ENCODE measurements at regions not wholly inside any gene's neighbourhood (a gene's known extent, or its start where the extent isn't known, plus 50 kb on each side); places are given as distances from the start of the nearest gene placed in this dataset.
A peak's percentile ranks its signal among the peaks of the same experiment; 100 is the strongest.

- ChIA-PET CTCF (interaction anchor here (0.6 to 1.8 kb wide), 2 partner anchors 22 to 38 kb away, joined by 3 to 5 read pairs; no protein-coding TSS in a partner anchor), POLR2A (no interaction called here)
- DNase-seq (ENCODE audit: extremely low spot score): peak; percentile 62
- TF ChIP-seq CTCF (IDR thresholded peaks at IDR 0.05; ENCODE audit: control extremely low read depth, extremely low read depth, low read depth, missing control alignments): peak; percentile 19
Measured at GRCh38 chr20:17859616-17860232, 108.9 kb downstream of the SNX5 start.

GRCh38 chr20:17859002-17859615 lies 109.5 kb downstream of the SNX5 start:
- POLR2A ChIA-PET: no interaction called here
- TF ChIP-seq CTCF (IDR thresholded peaks at IDR 0.05; ENCODE audit: control extremely low read depth, extremely low read depth, low read depth, missing control alignments): no peak
- peak; percentile 59 for DNase-seq (ENCODE audit: extremely low spot score)
- CTCF ChIA-PET: interaction anchor here (0.6 to 3.8 kb wide), 3 partner anchors 8 to 177 kb away, joined by 3 to 16 read pairs (median 4); partner anchors contain the start of gene RRBP1

GRCh38 chr20:17858450-17859001 lies 110.1 kb downstream of the SNX5 start:
- CTCF ChIA-PET: interaction anchor here (1.2 to 3.8 kb wide), 4 partner anchors 8 to 176 kb away, joined by 3 to 16 read pairs (median 4); partner anchors contain the start of gene RRBP1
- no peak for TF ChIP-seq CTCF (IDR thresholded peaks at IDR 0.05; ENCODE audit: control extremely low read depth, extremely low read depth, low read depth, missing control alignments)
- POLR2A ChIA-PET: no interaction called here
- no peak for DNase-seq (ENCODE audit: extremely low spot score)

GRCh38 chr20:17857639-17858449 lies 110.8 kb downstream of the SNX5 start:
- ChIA-PET CTCF (interaction anchor here (1.1 to 4.7 kb wide), 9 partner anchors 9 to 176 kb away, joined by 3 to 17 read pairs (median 7); partner anchors contain the start of gene RRBP1), POLR2A (no interaction called here)
- no peak for TF ChIP-seq CTCF (IDR thresholded peaks at IDR 0.05; ENCODE audit: control extremely low read depth, extremely low read depth, low read depth, missing control alignments)
- DNase-seq (ENCODE audit: extremely low spot score): no peak

GRCh38 chr20:17856837-17857605 lies 111.6 kb downstream of the SNX5 start:
- CTCF ChIA-PET: interaction anchor here (0.7 to 4.7 kb wide), 14 partner anchors 12 to 353 kb away, joined by 3 to 17 read pairs (median 3); partner anchors contain the start of gene RRBP1
- POLR2A ChIA-PET: interaction anchor here (0.5 to 1.0 kb wide), 2 partner anchors 22 to 174 kb away, joined by 3 to 4 read pairs; no protein-coding TSS in a partner anchor

More at GRCh38 chr20:17856837-17857605, 111.6 kb downstream of the SNX5 start:
- DNase-seq (ENCODE audit: extremely low spot score): no peak
- TF ChIP-seq CTCF (IDR thresholded peaks at IDR 0.05; ENCODE audit: control extremely low read depth, extremely low read depth, low read depth, missing control alignments): no peak

Measured in GM10248 (cell line).